HG02642 (cell line): ENCODE measurements at regions not wholly inside any gene's neighbourhood (a gene's known extent, or its start where the extent isn't known, plus 50 kb on each side); places are given as distances from the start of the nearest gene placed in this dataset.
"Not testable (repeated sequence)": the region's sequence is repeated elsewhere in the genome, so short reads cannot be mapped to it uniquely, and the experiment has no call there.

ENCODE experiments used
- ATAC-seq: cut with Tn5 transposase; IDR thresholded peaks from one replicate; pipeline ENCODE4 v1.9.1; 2021; ENCODE audit warnings: mild to moderate bottlenecking; ENCODE audit not compliant: unreplicated experiment, poor library complexity

DNA sequence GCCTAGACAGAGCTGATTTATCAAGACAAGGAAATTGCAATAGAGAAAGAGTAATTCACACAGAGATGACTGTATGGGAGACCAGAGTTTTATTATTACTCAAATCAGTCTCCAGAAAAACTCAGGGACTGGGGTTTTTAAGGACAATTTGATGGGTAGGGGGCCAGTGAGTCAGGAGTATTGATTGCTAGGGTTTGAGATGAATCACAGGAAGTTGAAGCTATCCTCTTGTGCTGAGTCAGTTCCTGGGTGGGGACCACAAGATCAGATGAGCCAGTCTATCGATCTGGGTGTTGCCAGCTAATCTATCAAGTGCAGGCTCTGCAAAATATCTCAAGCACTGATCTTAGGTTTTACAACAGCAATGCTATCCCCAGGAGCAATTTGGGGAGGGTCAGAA lies 87.4 kb upstream of the TGIF2LY start:
- ATAC-seq = not testable (repeated sequence)

DNA sequence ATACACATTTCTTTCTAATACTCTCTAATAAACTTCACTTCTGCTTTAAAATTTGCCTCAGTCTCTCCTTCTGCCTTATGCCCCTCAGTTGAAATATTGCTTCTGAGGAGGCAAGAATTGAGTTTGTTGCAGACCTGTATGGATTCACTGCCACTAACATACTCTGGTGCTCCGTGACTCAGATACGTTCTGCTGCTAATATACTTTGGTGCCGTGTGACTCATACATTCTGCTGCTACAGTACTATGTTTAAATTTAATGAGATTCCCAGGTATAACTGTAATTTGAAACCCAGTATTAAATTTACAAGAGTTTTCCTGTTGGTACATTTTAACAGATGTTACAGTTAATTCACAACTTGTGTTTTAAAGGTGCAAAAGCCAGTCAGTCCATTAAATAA lies 84.3 kb upstream of the TGIF2LY start:
- not testable (repeated sequence) for ATAC-seq

DNA sequence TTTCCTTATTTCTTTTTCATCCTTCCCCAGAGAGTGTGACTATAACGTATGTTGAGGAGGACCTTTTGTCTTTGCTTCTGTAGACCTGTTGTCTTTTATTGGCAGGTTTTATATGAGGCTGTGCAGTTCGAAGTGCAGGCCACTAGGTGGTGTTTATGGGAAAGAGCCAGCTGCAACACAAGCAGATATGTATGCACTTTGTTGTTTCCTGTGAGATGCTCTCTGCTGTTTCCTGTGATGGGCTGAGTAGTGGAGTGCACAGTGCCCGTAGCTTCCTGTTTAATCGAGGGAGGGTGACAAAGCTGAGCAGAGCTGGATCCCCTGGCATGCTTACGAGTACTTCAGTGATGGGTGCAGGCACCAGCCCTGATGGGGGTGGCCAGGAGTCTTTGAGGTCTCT lies 51.8 kb upstream of the TGIF2LY start:
- ATAC-seq = peak; percentile 99
